GM12878 (cell line): ENCODE measurements at regions not wholly inside any gene's neighbourhood (a gene's known extent, or its start where the extent isn't known, plus 50 kb on each side); places are given as distances from the start of the nearest gene placed in this dataset.

Source experiments
- ATAC-seq: fragments of 200-7000 bp; cut with Tn5 transposase; 3 replicates; pipeline ENCODE4 v1.9.1; 2020; ENCODE audit warnings: mild to moderate bottlenecking, moderate library complexity
- BruUV-seq: library from RNA; stranded (reverse); fragments of 400-500 nt; replicated peaks from 2 replicates; lab custom pipeline; 2021; lab: Mats Ljungman, UMichigan
- CTCF ChIA-PET: fragments of 300-600 bp; sonication (Branson Sonifier 250); formaldehyde crosslinking; extraction: SDS; loops from one replicate; lab custom pipeline; 2021; ENCODE audit warnings: inconsistent platforms; lab: Yijun Ruan, JAX
- POLR2A ChIA-PET: fragments of 350-600 bp; formaldehyde crosslinking; extraction: SDS; loops from one replicate; lab custom pipeline; 2021; ENCODE audit warnings: inconsistent platforms; lab: Charles Lee
- RAD21 ChIA-PET: fragments of 300-600 bp; sonication (Branson Sonifier 250); formaldehyde crosslinking; loops from one replicate; lab custom pipeline; 2023; ENCODE audit warnings: antibody characterized with exemption; ENCODE audit not compliant: unreplicated experiment; lab: Charles Lee
- SMC1A ChIA-PET: fragments of 300-600 bp; sonication (Branson Sonifier 250); formaldehyde crosslinking; loops from one replicate; lab custom pipeline; 2023; ENCODE audit not compliant: unreplicated experiment, uncharacterized antibody; lab: Charles Lee
- DNase-seq: peaks from one replicate; pipeline ENCODE4 v3.0.0-alpha.2; 2011; ENCODE audit warnings: low read depth, low spot score
- FAIRE-seq: peaks from 3 replicates; lab custom pipeline; 2011; peaks lifted over from hg19 to GRCh38; lab: Jason Lieb, UNC
- H2AFZ ChIP-seq: 2 replicates; pipeline ENCODE4 v1.6.0; 2011; ENCODE audit warnings: low read depth, low read length, control low read depth; ENCODE audit not compliant: control insufficient read depth
- H3K27ac ChIP-seq: 2 replicates; pipeline ENCODE4 v1.5.1; 2011; ENCODE audit warnings: control low read depth; ENCODE audit not compliant: control insufficient read depth, insufficient read depth
- H3K27me3 ChIP-seq, 2 experiments: replicated peaks in 1 of 2; 2 replicates each; pipeline versions ENCODE4 v1.6.0 to v1.6.1; 2011; ENCODE audit warnings: low read length in 1 of 2; ENCODE audit not compliant: control insufficient read depth in 2 of 2, insufficient read depth in 2 of 2
- H3K36me3 ChIP-seq, 2 experiments: 2 replicates each; pipeline ENCODE4 v1.5.1; 2011; ENCODE audit warnings: low read length in 1 of 2; ENCODE audit not compliant: control insufficient read depth in 2 of 2, insufficient read depth in 2 of 2
- H3K4me1 ChIP-seq: 2 replicates; pipeline ENCODE4 v1.6.1; 2011; ENCODE audit warnings: mild to moderate bottlenecking, low read length, moderate library complexity, mixed read lengths; ENCODE audit not compliant: control insufficient read depth, insufficient read depth
- H3K4me2 ChIP-seq: 2 replicates; pipeline ENCODE4 v1.6.0; 2011; ENCODE audit warnings: control low read depth; ENCODE audit not compliant: control insufficient read depth, insufficient read depth
- H3K4me3 ChIP-seq: fragments of 200-600 bp; sonication (generic); 2 replicates; pipeline ENCODE4 v1.5.1; 2016
- H3K79me2 ChIP-seq: 2 replicates; pipeline ENCODE4 v1.6.0; 2011; ENCODE audit warnings: low read length; ENCODE audit not compliant: control insufficient read depth, insufficient read depth
- H3K9ac ChIP-seq: 2 replicates; pipeline ENCODE4 v1.8.0; 2011; ENCODE audit warnings: low read length, control low read depth, mixed read lengths; ENCODE audit not compliant: control insufficient read depth, insufficient read depth
- H3K9me3 ChIP-seq: replicated peaks from 3 replicates; pipeline ENCODE4 v1.5.1; 2011; ENCODE audit warnings: mild to moderate bottlenecking, low read length; ENCODE audit not compliant: control insufficient read depth, insufficient read depth
- H4K20me1 ChIP-seq: 2 replicates; pipeline ENCODE4 v1.6.0; 2011; ENCODE audit not compliant: control insufficient read depth, insufficient read depth
- BACH1 ChIP-seq: fragments of 450-650 bp; IDR thresholded peaks from 2 replicates; pipeline ENCODE4 v1.6.1; 2017; ENCODE audit warnings: mild to moderate bottlenecking, borderline replicate concordance
- BHLHE40 ChIP-seq, 2 experiments: fragments of 450-650 bp in 1 of 2; IDR thresholded peaks; 2 replicates each; pipeline ENCODE4 v1.6.1; 2011 to 2017; ENCODE audit warnings: low read depth in 2 of 2, borderline replicate concordance in 1 of 2, improper control_type of control experiment in 1 of 2, low read length in 1 of 2, mild to moderate bottlenecking in 1 of 2
- EP300 ChIP-seq, 2 experiments: fragments of 150-350 bp in 1 of 2; IDR thresholded peaks; 2 replicates each; pipeline ENCODE4 v1.6.1; 2011 to 2012; ENCODE audit warnings: low read depth in 2 of 2, low read length in 2 of 2, borderline replicate concordance in 1 of 2, improper control_type of control experiment in 1 of 2, inconsistent platforms in 1 of 2; ENCODE audit not compliant: control insufficient read depth in 1 of 2
- EZH2 ChIP-seq: IDR thresholded peaks from 2 replicates; pipeline ENCODE4 v1.6.1; 2012; ENCODE audit warnings: low read depth, mild to moderate bottlenecking, control low read depth, inconsistent platforms, low read length, borderline replicate concordance; ENCODE audit not compliant: control insufficient read depth
- FOXM1 ChIP-seq: IDR thresholded peaks from 2 replicates; pipeline ENCODE4 v1.6.1; 2012; ENCODE audit warnings: low read depth, mild to moderate bottlenecking, inconsistent platforms, low read length, moderate library complexity
- JUNB ChIP-seq: IDR thresholded peaks from 2 replicates; pipeline ENCODE4 v1.6.1; 2016; ENCODE audit warnings: antibody characterized with exemption, mild to moderate bottlenecking
- MTA2 ChIP-seq: fragments of 450-650 bp; IDR thresholded peaks from 2 replicates; pipeline ENCODE4 v1.6.1; 2016; ENCODE audit warnings: low read depth, mild to moderate bottlenecking, moderate library complexity
- MXI1 ChIP-seq: fragments of 150-350 bp; IDR thresholded peaks from 2 replicates; pipeline ENCODE4 v1.6.1; 2011; ENCODE audit warnings: low read depth, mild to moderate bottlenecking, inconsistent platforms, low read length, improper control_type of control experiment
- RFX5 ChIP-seq: IDR thresholded peaks from 2 replicates; pipeline ENCODE4 v1.6.1; 2011; ENCODE audit warnings: low read depth, low read length, improper control_type of control experiment
- SRF ChIP-seq, 2 experiments: IDR thresholded peaks; 2 replicates each; pipeline ENCODE4 v1.6.1; 2011; ENCODE audit warnings: low read depth in 2 of 2, low read length in 2 of 2, mild to moderate bottlenecking in 1 of 2, moderate library complexity in 1 of 2
- ZNF207 ChIP-seq: fragments of 450-650 bp; IDR thresholded peaks from 2 replicates; pipeline ENCODE4 v1.6.1; 2014; ENCODE audit warnings: antibody characterized with exemption, mild to moderate bottlenecking, borderline replicate concordance
- WGBS: methylation state at CpG from one replicate; pipeline ENCODE4 v1.1.6; 2016; ENCODE audit warnings: low lambda C conversion rate; ENCODE audit not compliant: insufficient replicate concordance, insufficient coverage; ENCODE audit errors: missing lambda C conversion rate; 5-methylcytosine and 5-hydroxymethylcytosine counted together
- in situ Hi-C: fragments of 300-500 bp; cut with MboI; formaldehyde crosslinking; loops from 9 replicates; pipeline ENCODE4 v1.14.3; 2018; ENCODE audit warnings: mixed read lengths
- intact Hi-C: fragments of 100-400 bp; cut with micrococcal nuclease; formaldehyde crosslinking; loops from one replicate; pipeline ENCODE4 v1.14.2; 2022; ENCODE audit not compliant: unreplicated experiment
- TF ChIP-seq, protein P1 (sequence below): fragments of 450-650 bp; IDR thresholded peaks from 2 replicates; pipeline ENCODE4 v1.6.1; 2016; ENCODE audit warnings: mild to moderate bottlenecking
- TF ChIP-seq, protein P2 (sequence below): fragments of 450-650 bp; IDR thresholded peaks from 2 replicates; pipeline ENCODE4 v1.6.1; 2017; ENCODE audit warnings: mild to moderate bottlenecking, moderate library complexity

DNA sequence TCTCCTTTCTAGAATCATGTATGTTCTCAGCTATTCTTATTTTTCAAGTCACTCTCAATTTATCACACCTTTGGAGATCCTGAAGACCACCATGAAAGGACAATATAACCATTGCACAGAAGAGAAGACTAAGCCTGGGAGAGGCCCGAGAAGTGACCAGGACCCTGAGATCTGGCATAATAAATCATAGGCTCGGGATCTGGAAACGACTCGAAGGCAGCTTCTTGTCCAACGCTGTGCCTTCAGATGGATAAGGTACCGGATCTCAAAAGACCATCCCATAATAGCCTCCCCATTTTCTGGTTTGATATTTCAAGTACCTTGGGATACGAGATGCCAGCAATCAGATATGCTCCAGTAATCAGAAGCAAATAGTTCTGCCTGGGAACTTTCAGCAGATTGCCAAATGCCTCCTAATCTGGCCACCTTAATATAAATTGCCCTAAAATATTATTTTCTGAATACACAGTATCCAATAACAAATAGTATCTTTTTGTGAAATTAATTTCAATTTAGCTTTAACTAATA is 179.2 kb upstream of the ZMIZ1 start:
- Histone ChIP-seq H3K4me3 (no peak overlapping the region), H3K9me3 (peaks cover 3% of the 10 kb centered on the region; the same call in 2 of the 3 replicates), H3K27ac (no peak overlapping the region), H3K4me2 (no peak overlapping the region), H3K4me1 (no peaks in the 10 kb centered on the region), H3K36me3 (no peaks in the 10 kb centered on the region), H3K27me3 (peaks cover 0 to 3% of the 10 kb centered on the region in 2 experiments; a peak in 3 of 4 replicates), H3K79me2 (no peaks in the 10 kb centered on the region), H2AFZ (no peak overlapping the region), H3K9ac (no peak overlapping the region), H4K20me1 (no peaks in the 10 kb centered on the region)
- ChIA-PET POLR2A (no interaction called here), SMC1A (no interaction called here), CTCF (no interaction called here), RAD21 (no interaction called here)
- intact Hi-C loops (no loop called here), in situ Hi-C loops (no loop called here)
- FAIRE-seq (no peak), ATAC-seq (no peak), DNase-seq (no peak)
- TF ChIP-seq FOXM1: no peak
- TF ChIP-seq EZH2: no peak
- no peak for TF ChIP-seq ZNF207
- no peak for TF ChIP-seq RFX5
- TF ChIP-seq, protein P1, sequence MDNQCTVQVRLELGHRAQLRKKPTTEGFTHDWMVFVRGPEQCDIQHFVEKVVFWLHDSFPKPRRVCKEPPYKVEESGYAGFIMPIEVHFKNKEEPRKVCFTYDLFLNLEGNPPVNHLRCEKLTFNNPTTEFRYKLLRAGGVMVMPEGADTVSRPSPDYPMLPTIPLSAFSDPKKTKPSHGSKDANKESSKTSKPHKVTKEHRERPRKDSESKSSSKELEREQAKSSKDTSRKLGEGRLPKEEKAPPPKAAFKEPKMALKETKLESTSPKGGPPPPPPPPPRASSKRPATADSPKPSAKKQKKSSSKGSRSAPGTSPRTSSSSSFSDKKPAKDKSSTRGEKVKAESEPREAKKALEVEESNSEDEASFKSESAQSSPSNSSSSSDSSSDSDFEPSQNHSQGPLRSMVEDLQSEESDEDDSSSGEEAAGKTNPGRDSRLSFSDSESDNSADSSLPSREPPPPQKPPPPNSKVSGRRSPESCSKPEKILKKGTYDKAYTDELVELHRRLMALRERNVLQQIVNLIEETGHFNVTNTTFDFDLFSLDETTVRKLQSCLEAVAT: no peak
- TF ChIP-seq BACH1: no peak
- TF ChIP-seq, protein P2, sequence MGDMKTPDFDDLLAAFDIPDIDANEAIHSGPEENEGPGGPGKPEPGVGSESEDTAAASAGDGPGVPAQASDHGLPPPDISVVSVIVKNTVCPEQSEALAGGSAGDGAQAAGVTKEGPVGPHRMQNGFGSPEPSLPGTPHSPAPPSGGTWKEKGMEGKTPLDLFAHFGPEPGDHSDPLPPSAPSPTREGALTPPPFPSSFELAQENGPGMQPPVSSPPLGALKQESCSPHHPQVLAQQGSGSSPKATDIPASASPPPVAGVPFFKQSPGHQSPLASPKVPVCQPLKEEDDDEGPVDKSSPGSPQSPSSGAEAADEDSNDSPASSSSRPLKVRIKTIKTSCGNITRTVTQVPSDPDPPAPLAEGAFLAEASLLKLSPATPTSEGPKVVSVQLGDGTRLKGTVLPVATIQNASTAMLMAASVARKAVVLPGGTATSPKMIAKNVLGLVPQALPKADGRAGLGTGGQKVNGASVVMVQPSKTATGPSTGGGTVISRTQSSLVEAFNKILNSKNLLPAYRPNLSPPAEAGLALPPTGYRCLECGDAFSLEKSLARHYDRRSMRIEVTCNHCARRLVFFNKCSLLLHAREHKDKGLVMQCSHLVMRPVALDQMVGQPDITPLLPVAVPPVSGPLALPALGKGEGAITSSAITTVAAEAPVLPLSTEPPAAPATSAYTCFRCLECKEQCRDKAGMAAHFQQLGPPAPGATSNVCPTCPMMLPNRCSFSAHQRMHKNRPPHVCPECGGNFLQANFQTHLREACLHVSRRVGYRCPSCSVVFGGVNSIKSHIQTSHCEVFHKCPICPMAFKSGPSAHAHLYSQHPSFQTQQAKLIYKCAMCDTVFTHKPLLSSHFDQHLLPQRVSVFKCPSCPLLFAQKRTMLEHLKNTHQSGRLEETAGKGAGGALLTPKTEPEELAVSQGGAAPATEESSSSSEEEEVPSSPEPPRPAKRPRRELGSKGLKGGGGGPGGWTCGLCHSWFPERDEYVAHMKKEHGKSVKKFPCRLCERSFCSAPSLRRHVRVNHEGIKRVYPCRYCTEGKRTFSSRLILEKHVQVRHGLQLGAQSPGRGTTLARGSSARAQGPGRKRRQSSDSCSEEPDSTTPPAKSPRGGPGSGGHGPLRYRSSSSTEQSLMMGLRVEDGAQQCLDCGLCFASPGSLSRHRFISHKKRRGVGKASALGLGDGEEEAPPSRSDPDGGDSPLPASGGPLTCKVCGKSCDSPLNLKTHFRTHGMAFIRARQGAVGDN: no peak
- no peak for TF ChIP-seq JUNB
- no peak for TF ChIP-seq MXI1
- no peak for TF ChIP-seq SRF (IDR thresholded peaks at IDR 0.05; ENCODE audit: low read depth in 2 of 2, low read length in 2 of 2)
- TF ChIP-seq EP300 (IDR thresholded peaks at IDR 0.05; ENCODE audit: borderline replicate concordance in 1 of 2, control insufficient read depth in 1 of 2, low read depth in 2 of 2, low read length in 2 of 2): no peak
- no peak for TF ChIP-seq MTA2
- TF ChIP-seq BHLHE40 (IDR thresholded peaks at IDR 0.05; ENCODE audit: borderline replicate concordance in 1 of 2, low read depth in 2 of 2, low read length in 1 of 2): no peak
- BruUV-seq: no TSS peak
- 34% methylated on average over 7 of the region's 7 CpGs for WGBS
